Sigmoid colon (tissue), 4 donors: ENCODE measurements at regions not wholly inside any gene's neighbourhood (a gene's known extent, or its start where the extent isn't known, plus 50 kb on each side); places are given as distances from the start of the nearest gene placed in this dataset.

Experiments used
- EP300 ChIP-seq, 4 donors: sonication (generic); formaldehyde crosslinking; IDR thresholded peaks; one replicate each; pipeline ENCODE4 v1.6.1; 2017; ENCODE audit warnings: antibody characterized with exemption in 4 of 4
- POLR2A ChIP-seq, 2 donors: fragments of 450-650 bp; IDR thresholded peaks; one replicate each; pipeline ENCODE4 v1.6.1; 2016; ENCODE audit warnings: antibody characterized with exemption in 2 of 2, mild to moderate bottlenecking in 2 of 2, moderate library complexity in 2 of 2
- POLR2AphosphoS5 ChIP-seq, 4 donors: sonication (generic); formaldehyde crosslinking; IDR thresholded peaks; one replicate each; pipeline ENCODE4 v1.6.1; 2017; ENCODE audit warnings: antibody characterized with exemption in 4 of 4
- TF ChIP-seq, protein P1 (sequence below), 4 experiments: fragments of 450-650 bp in 3 of 4; fragments of 200-600 bp in 1 of 4; IDR thresholded peaks; one replicate each; pipeline ENCODE4 v1.5.1; 2016 to 2019; ENCODE audit warnings: antibody characterized with exemption in 4 of 4, mild to moderate bottlenecking in 3 of 4, moderate library complexity in 2 of 4

GRCh38 chr7:46679671-46680070, 758.6 kb upstream of the IGFBP3 start:
- TF ChIP-seq, protein P1, sequence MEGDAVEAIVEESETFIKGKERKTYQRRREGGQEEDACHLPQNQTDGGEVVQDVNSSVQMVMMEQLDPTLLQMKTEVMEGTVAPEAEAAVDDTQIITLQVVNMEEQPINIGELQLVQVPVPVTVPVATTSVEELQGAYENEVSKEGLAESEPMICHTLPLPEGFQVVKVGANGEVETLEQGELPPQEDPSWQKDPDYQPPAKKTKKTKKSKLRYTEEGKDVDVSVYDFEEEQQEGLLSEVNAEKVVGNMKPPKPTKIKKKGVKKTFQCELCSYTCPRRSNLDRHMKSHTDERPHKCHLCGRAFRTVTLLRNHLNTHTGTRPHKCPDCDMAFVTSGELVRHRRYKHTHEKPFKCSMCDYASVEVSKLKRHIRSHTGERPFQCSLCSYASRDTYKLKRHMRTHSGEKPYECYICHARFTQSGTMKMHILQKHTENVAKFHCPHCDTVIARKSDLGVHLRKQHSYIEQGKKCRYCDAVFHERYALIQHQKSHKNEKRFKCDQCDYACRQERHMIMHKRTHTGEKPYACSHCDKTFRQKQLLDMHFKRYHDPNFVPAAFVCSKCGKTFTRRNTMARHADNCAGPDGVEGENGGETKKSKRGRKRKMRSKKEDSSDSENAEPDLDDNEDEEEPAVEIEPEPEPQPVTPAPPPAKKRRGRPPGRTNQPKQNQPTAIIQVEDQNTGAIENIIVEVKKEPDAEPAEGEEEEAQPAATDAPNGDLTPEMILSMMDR (IDR thresholded peaks at IDR 0.05): no peak
- TF ChIP-seq EP300 (IDR thresholded peaks at IDR 0.05): no peak
- TF ChIP-seq POLR2A (IDR thresholded peaks at IDR 0.05): no peak
- TF ChIP-seq POLR2AphosphoS5 (IDR thresholded peaks at IDR 0.05): no peak
